ENCODE measurements at regions not wholly inside any gene's neighbourhood (a gene's known extent, or its start where the extent isn't known, plus 50 kb on each side); places are given as distances from the start of the nearest gene placed in this dataset.

- no peaks in the 10 kb centered on the region for H3K79me1 ChIP-seq (ENCODE audit: low read depth, low read length)
- H3K36me3 ChIP-seq (ENCODE audit: control insufficient read depth in 2 of 4, insufficient read depth in 4 of 4, low read length in 3 of 4): no peaks in the 10 kb centered on the region; a peak in 1 of 8 replicates
- TF ChIP-seq RNF2 (IDR thresholded peaks at IDR 0.05; ENCODE audit: borderline replicate concordance, low read depth, low read length, missing control alignments, poor library complexity, severe bottlenecking) (no peak), EP300 (IDR thresholded peaks at IDR 0.05; ENCODE audit: borderline replicate concordance in 1 of 2, low read depth in 2 of 2, low read length in 2 of 2) (no peak), TBP (IDR thresholded peaks at IDR 0.05; ENCODE audit: low read depth, low read length) (no peak), FOSL1 (IDR thresholded peaks at IDR 0.05; ENCODE audit: insufficient read depth, low read depth, low read length) (no peak), BRCA1 (IDR thresholded peaks at IDR 0.05; ENCODE audit: low read depth, low read length) (no peak), GTF2F1 (IDR thresholded peaks at IDR 0.05; ENCODE audit: borderline replicate concordance, low read depth, low read length) (no peak), TCF12 (IDR thresholded peaks at IDR 0.05; ENCODE audit: low read depth, low read length) (no peak), BCL11A (IDR thresholded peaks at IDR 0.05; ENCODE audit: low read depth in 2 of 2, low read length in 2 of 2) (no peak), MAFK (IDR thresholded peaks at IDR 0.05; ENCODE audit: low read depth, low read length) (no peak), RFX5 (IDR thresholded peaks at IDR 0.05; ENCODE audit: borderline replicate concordance, low read depth, low read length) (no peak)
- TF ChIP-seq, protein P1, sequence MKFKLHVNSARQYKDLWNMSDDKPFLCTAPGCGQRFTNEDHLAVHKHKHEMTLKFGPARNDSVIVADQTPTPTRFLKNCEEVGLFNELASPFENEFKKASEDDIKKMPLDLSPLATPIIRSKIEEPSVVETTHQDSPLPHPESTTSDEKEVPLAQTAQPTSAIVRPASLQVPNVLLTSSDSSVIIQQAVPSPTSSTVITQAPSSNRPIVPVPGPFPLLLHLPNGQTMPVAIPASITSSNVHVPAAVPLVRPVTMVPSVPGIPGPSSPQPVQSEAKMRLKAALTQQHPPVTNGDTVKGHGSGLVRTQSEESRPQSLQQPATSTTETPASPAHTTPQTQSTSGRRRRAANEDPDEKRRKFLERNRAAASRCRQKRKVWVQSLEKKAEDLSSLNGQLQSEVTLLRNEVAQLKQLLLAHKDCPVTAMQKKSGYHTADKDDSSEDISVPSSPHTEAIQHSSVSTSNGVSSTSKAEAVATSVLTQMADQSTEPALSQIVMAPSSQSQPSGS (IDR thresholded peaks at IDR 0.05; ENCODE audit: low read length): no peak
- TF ChIP-seq, protein P2, sequence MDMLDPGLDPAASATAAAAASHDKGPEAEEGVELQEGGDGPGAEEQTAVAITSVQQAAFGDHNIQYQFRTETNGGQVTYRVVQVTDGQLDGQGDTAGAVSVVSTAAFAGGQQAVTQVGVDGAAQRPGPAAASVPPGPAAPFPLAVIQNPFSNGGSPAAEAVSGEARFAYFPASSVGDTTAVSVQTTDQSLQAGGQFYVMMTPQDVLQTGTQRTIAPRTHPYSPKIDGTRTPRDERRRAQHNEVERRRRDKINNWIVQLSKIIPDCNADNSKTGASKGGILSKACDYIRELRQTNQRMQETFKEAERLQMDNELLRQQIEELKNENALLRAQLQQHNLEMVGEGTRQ (IDR thresholded peaks at IDR 0.05; ENCODE audit: low read length): no peak
- DNase-seq (ENCODE audit: low read depth in 1 of 2, low spot score in 2 of 2): no peak
- no peak overlapping the region for H3K4me2 ChIP-seq (ENCODE audit: insufficient read depth in 1 of 2, low read depth in 2 of 2, low read length in 2 of 2)
- ChIA-PET CTCF (ENCODE audit: partially characterized antibody) (no interaction called here), POLR2A (ENCODE audit: partially characterized antibody) (no interaction called here)
- H3K27ac ChIP-seq (ENCODE audit: low read depth, low read length): no peak overlapping the region
- H2BK15ac ChIP-seq (ENCODE audit: low read length): no peak overlapping the region
- H3K23me2 ChIP-seq (ENCODE audit: low read depth, low read length): no peaks in the 10 kb centered on the region
- 93% methylated on average over 1 of the region's 1 CpG; no CpG with 5 or more reads in 1 of the 2 experiments for WGBS, 2 experiments (ENCODE audit: extremely low coverage in 1 of 2, insufficient coverage in 1 of 2, insufficient read length in 1 of 2, insufficient replicate concordance in 2 of 2, low coverage in 1 of 2, low lambda C conversion rate in 2 of 2, missing lambda C conversion rate in 1 of 2)
- H3K14ac ChIP-seq (ENCODE audit: insufficient read length): no peak overlapping the region
- no peaks in the 10 kb centered on the region for H3K27me3 ChIP-seq (replicated peaks in 1 of 4; ENCODE audit: control insufficient read depth in 3 of 4, extremely low read depth in 1 of 4, insufficient read depth in 3 of 4, low read length in 3 of 4)
- H2BK20ac ChIP-seq (ENCODE audit: low read length): no peak overlapping the region
- no peak overlapping the region for H3K23ac ChIP-seq (ENCODE audit: insufficient read length)
- no peaks in the 10 kb centered on the region for H3K79me2 ChIP-seq (ENCODE audit: control insufficient read depth in 1 of 2, insufficient read depth in 2 of 2, low read length in 2 of 2)
- H4K91ac ChIP-seq (replicated peaks; ENCODE audit: insufficient read length, low read length): no peak overlapping the region
- H4K5ac ChIP-seq (ENCODE audit: insufficient read length, low read depth, low read length): no peak overlapping the region
- no peak for FAIRE-seq
- no peaks in the 10 kb centered on the region for H4K20me1 ChIP-seq (replicated peaks in 1 of 2; ENCODE audit: control insufficient read depth in 1 of 2, insufficient read depth in 2 of 2, low read length in 2 of 2)
- H3K4ac ChIP-seq (replicated peaks; ENCODE audit: insufficient read length, low read depth, low read length): no peak overlapping the region
- no peak overlapping the region for H3K4me3 ChIP-seq (ENCODE audit: extremely low read depth in 1 of 4, insufficient read depth in 2 of 4, low read depth in 3 of 4, low read length in 4 of 4)
- no peak overlapping the region for H3K56ac ChIP-seq (replicated peaks; ENCODE audit: insufficient read length, low read depth, low read length)
- H2BK120ac ChIP-seq (replicated peaks; ENCODE audit: low read depth, low read length): no peak overlapping the region
- H2AK5ac ChIP-seq (ENCODE audit: low read depth, low read length): no peak overlapping the region
- no peak overlapping the region for H3K18ac ChIP-seq (ENCODE audit: extremely low read depth, low read length)
- H3K9me3 ChIP-seq (ENCODE audit: insufficient read depth in 2 of 2, low read depth in 1 of 2, low read length in 1 of 2): peaks cover 0 to 5% of the 10 kb centered on the region in 2 experiments; a peak in 1 of 4 replicates
- H3K9ac ChIP-seq (replicated peaks in 1 of 4; ENCODE audit: extremely low read depth in 1 of 4, low read depth in 3 of 4, low read length in 3 of 4): no peak overlapping the region
- no peak overlapping the region for H2BK12ac ChIP-seq (ENCODE audit: low read depth, low read length)
- no peak overlapping the region for H4K8ac ChIP-seq (ENCODE audit: extremely low read depth, insufficient read depth, low read length)
- no peaks in the 10 kb centered on the region for H3K4me1 ChIP-seq (replicated peaks in 1 of 4; ENCODE audit: control insufficient read depth in 3 of 4, insufficient read depth in 4 of 4, low read length in 3 of 4)
- no peak overlapping the region for H2BK5ac ChIP-seq (ENCODE audit: low read depth, low read length)
- no peak overlapping the region for H2AFZ ChIP-seq (ENCODE audit: low read length)
These were observed 128.6 kb downstream of the ZNF100 start for GRCh38 chr19:21638776-21639175.
